ENCODE measurements at regions not wholly inside any gene's neighbourhood (a gene's known extent, or its start where the extent isn't known, plus 50 kb on each side); places are given as distances from the start of the nearest gene placed in this dataset.

DNA sequence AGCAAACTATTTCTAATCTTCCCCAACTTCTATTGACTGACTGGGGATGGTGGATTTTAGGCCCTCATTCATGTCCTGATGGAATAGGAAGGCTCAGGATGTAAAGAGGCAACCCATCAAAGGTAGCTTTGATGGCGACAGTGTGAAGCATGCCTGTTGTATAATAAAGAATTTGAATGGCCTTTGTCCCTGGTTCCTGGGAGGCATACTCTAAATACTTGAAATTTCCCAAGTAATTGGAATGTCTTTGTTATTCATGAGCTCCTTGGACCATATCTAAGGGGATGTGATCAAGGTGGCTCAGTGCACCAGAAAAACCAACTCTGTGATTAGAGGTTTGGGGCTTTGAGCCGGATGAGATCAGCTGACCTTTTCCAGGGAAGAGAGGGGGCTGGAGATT is 264.5 kb upstream of the NEBL start:
- TF ChIP-seq YY1 (IDR thresholded peaks at IDR 0.05; ENCODE audit: insufficient read depth, insufficient read length), result no peak
- TF ChIP-seq ZNF274 (IDR thresholded peaks at IDR 0.05; ENCODE audit: low read depth, low read length), result no peak
- no peak for TF ChIP-seq SUZ12 (IDR thresholded peaks at IDR 0.05; ENCODE audit: extremely low read depth, insufficient read depth, insufficient read length)

Data from NT2/D1 (cell line).